GM12878 (cell line): ENCODE measurements at regions not wholly inside any gene's neighbourhood (a gene's known extent, or its start where the extent isn't known, plus 50 kb on each side); places are given as distances from the start of the nearest gene placed in this dataset.

Experiments used
- ATAC-seq: fragments of 200-7000 bp; cut with Tn5 transposase; 3 replicates; pipeline ENCODE4 v1.9.1; 2020; ENCODE audit warnings: mild to moderate bottlenecking, moderate library complexity
- BruUV-seq: library from RNA; stranded (reverse); fragments of 400-500 nt; replicated peaks from 2 replicates; lab custom pipeline; 2021; lab: Mats Ljungman, UMichigan
- CTCF ChIA-PET: fragments of 300-600 bp; sonication (Branson Sonifier 250); formaldehyde crosslinking; extraction: SDS; loops from one replicate; lab custom pipeline; 2021; ENCODE audit warnings: inconsistent platforms; lab: Yijun Ruan, JAX
- POLR2A ChIA-PET: fragments of 350-600 bp; formaldehyde crosslinking; extraction: SDS; loops from one replicate; lab custom pipeline; 2021; ENCODE audit warnings: inconsistent platforms; lab: Charles Lee
- RAD21 ChIA-PET: fragments of 300-600 bp; sonication (Branson Sonifier 250); formaldehyde crosslinking; loops from one replicate; lab custom pipeline; 2023; ENCODE audit warnings: antibody characterized with exemption; ENCODE audit not compliant: unreplicated experiment; lab: Charles Lee
- SMC1A ChIA-PET: fragments of 300-600 bp; sonication (Branson Sonifier 250); formaldehyde crosslinking; loops from one replicate; lab custom pipeline; 2023; ENCODE audit not compliant: unreplicated experiment, uncharacterized antibody; lab: Charles Lee
- DNase-seq: peaks from one replicate; pipeline ENCODE4 v3.0.0-alpha.2; 2011; ENCODE audit warnings: low read depth, low spot score
- FAIRE-seq: peaks from 3 replicates; lab custom pipeline; 2011; peaks lifted over from hg19 to GRCh38; lab: Jason Lieb, UNC
- H2AFZ ChIP-seq: 2 replicates; pipeline ENCODE4 v1.6.0; 2011; ENCODE audit warnings: low read depth, low read length, control low read depth; ENCODE audit not compliant: control insufficient read depth
- H3K27ac ChIP-seq: 2 replicates; pipeline ENCODE4 v1.5.1; 2011; ENCODE audit warnings: control low read depth; ENCODE audit not compliant: control insufficient read depth, insufficient read depth
- H3K27me3 ChIP-seq, 2 experiments: replicated peaks in 1 of 2; 2 replicates each; pipeline versions ENCODE4 v1.6.0 to v1.6.1; 2011; ENCODE audit warnings: low read length in 1 of 2; ENCODE audit not compliant: control insufficient read depth in 2 of 2, insufficient read depth in 2 of 2
- H3K36me3 ChIP-seq, 2 experiments: 2 replicates each; pipeline ENCODE4 v1.5.1; 2011; ENCODE audit warnings: low read length in 1 of 2; ENCODE audit not compliant: control insufficient read depth in 2 of 2, insufficient read depth in 2 of 2
- H3K4me1 ChIP-seq: 2 replicates; pipeline ENCODE4 v1.6.1; 2011; ENCODE audit warnings: mild to moderate bottlenecking, low read length, moderate library complexity, mixed read lengths; ENCODE audit not compliant: control insufficient read depth, insufficient read depth
- H3K4me2 ChIP-seq: 2 replicates; pipeline ENCODE4 v1.6.0; 2011; ENCODE audit warnings: control low read depth; ENCODE audit not compliant: control insufficient read depth, insufficient read depth
- H3K4me3 ChIP-seq: fragments of 200-600 bp; sonication (generic); 2 replicates; pipeline ENCODE4 v1.5.1; 2016
- H3K79me2 ChIP-seq: 2 replicates; pipeline ENCODE4 v1.6.0; 2011; ENCODE audit warnings: low read length; ENCODE audit not compliant: control insufficient read depth, insufficient read depth
- H3K9ac ChIP-seq: 2 replicates; pipeline ENCODE4 v1.8.0; 2011; ENCODE audit warnings: low read length, control low read depth, mixed read lengths; ENCODE audit not compliant: control insufficient read depth, insufficient read depth
- H3K9me3 ChIP-seq: replicated peaks from 3 replicates; pipeline ENCODE4 v1.5.1; 2011; ENCODE audit warnings: mild to moderate bottlenecking, low read length; ENCODE audit not compliant: control insufficient read depth, insufficient read depth
- H4K20me1 ChIP-seq: 2 replicates; pipeline ENCODE4 v1.6.0; 2011; ENCODE audit not compliant: control insufficient read depth, insufficient read depth
- ATF3 ChIP-seq: IDR thresholded peaks from 2 replicates; pipeline ENCODE4 v1.6.1; 2011; ENCODE audit warnings: low read depth, mild to moderate bottlenecking, low read length, moderate library complexity, borderline replicate concordance; ENCODE audit errors: extremely low read depth
- E4F1 ChIP-seq: fragments of 450-650 bp; IDR thresholded peaks from 2 replicates; pipeline ENCODE4 v1.6.1; 2018; ENCODE audit warnings: borderline replicate concordance, mild to moderate bottlenecking; ENCODE audit not compliant: partially characterized antibody
- FOXM1 ChIP-seq: IDR thresholded peaks from 2 replicates; pipeline ENCODE4 v1.6.1; 2012; ENCODE audit warnings: low read depth, mild to moderate bottlenecking, inconsistent platforms, low read length, moderate library complexity
- PKNOX1 ChIP-seq: fragments of 450-650 bp; IDR thresholded peaks from 2 replicates; pipeline ENCODE4 v1.6.1; 2016; ENCODE audit warnings: mild to moderate bottlenecking
- PRDM15 ChIP-seq: fragments of 450-650 bp; formaldehyde crosslinking; IDR thresholded peaks from 2 replicates; pipeline ENCODE4 v1.4.0; 2020; ENCODE audit warnings: mild to moderate bottlenecking, moderate library complexity
- WGBS: methylation state at CpG from one replicate; pipeline ENCODE4 v1.1.6; 2016; ENCODE audit warnings: low lambda C conversion rate; ENCODE audit not compliant: insufficient replicate concordance, insufficient coverage; ENCODE audit errors: missing lambda C conversion rate; 5-methylcytosine and 5-hydroxymethylcytosine counted together
- in situ Hi-C: fragments of 300-500 bp; cut with MboI; formaldehyde crosslinking; loops from 9 replicates; pipeline ENCODE4 v1.14.3; 2018; ENCODE audit warnings: mixed read lengths
- intact Hi-C: fragments of 100-400 bp; cut with micrococcal nuclease; formaldehyde crosslinking; loops from one replicate; pipeline ENCODE4 v1.14.2; 2022; ENCODE audit not compliant: unreplicated experiment

GRCh38 chr3:5462086-5462485 is 274.6 kb downstream of the EDEM1 start:
- H3K9me3 ChIP-seq = no peaks in the 10 kb centered on the region
- H3K9ac ChIP-seq = no peak overlapping the region
- in situ Hi-C loops = no loop called here
- no peak overlapping the region for H3K27ac ChIP-seq
- H3K4me1 ChIP-seq = no peaks in the 10 kb centered on the region
- no peak overlapping the region for H2AFZ ChIP-seq
- H3K4me3 ChIP-seq = no peak overlapping the region
- no peaks in the 10 kb centered on the region for H3K79me2 ChIP-seq
- no peaks in the 10 kb centered on the region for H3K27me3 ChIP-seq
- CTCF ChIA-PET = no interaction called here
- H3K4me2 ChIP-seq = no peak overlapping the region
- ATAC-seq (no peak), FAIRE-seq (no peak), DNase-seq (no peak)
- intact Hi-C loops = no loop called here
- no peaks in the 10 kb centered on the region for H4K20me1 ChIP-seq
- 33% methylated on average over 1 of the region's 1 CpG for WGBS
- no peaks in the 10 kb centered on the region for H3K36me3 ChIP-seq
- BruUV-seq = no TSS peak
- SMC1A ChIA-PET = no interaction called here
- RAD21 ChIA-PET = no interaction called here
- POLR2A ChIA-PET = no interaction called here
- TF ChIP-seq PKNOX1 = no peak
- no peak for TF ChIP-seq ATF3
- no peak for TF ChIP-seq FOXM1
- TF ChIP-seq PRDM15 (CRISPR knock-in tag) = no peak
- no peak for TF ChIP-seq E4F1
- TF ChIP-seq, all 136 proteins: peak for 0
